ENCODE measurements at regions not wholly inside any gene's neighbourhood (a gene's known extent, or its start where the extent isn't known, plus 50 kb on each side); places are given as distances from the start of the nearest gene placed in this dataset.

DNA sequence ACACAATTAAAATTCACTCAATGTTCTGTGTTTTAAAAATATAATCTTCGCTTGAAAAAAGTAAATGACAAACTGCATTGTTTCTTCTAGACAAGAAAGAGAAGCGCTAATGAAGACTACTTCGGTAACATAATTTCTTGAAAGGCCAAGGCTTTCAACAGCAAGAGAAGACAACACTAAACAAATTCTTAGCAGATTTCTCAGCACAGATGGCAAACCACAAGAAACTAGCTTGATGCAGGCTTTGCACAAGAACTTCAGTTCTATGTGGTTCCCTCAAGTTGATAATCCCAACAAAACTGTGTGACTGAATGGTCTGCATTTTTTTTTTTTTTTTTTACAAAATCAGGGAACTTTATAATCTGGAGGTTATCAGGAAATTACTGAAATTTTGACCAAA lies 447.4 kb upstream of the NRSN1 start:
- Mint-ChIP-seq H3K9me3 (peaks cover 14% of the 10 kb centered on the region), H3K27me3 (ENCODE audit: low read depth) (no peaks in the 10 kb centered on the region), H3K36me3 (ENCODE audit: low read depth) (peaks cover 12% of the 10 kb centered on the region), H3K27ac (ENCODE audit: unreplicated experiment) (no peak overlapping the region), H3K4me3 (no peak overlapping the region), H3K4me1 (peaks cover 4% of the 10 kb centered on the region)
- DNase-seq (ENCODE audit: low read depth, low spot score): no peak
- TF ChIP-seq CTCF (conservative IDR thresholded peaks at IDR 0.05): no peak

- H3K4me3 Mint-ChIP-seq: no peak overlapping the region
- peaks cover 6% of the 10 kb centered on the region for H3K9me3 Mint-ChIP-seq
- no peak overlapping the region for H3K27ac Mint-ChIP-seq (ENCODE audit: unreplicated experiment)
- DNase-seq (ENCODE audit: low read depth, low spot score): no peak
- H3K4me1 Mint-ChIP-seq: peaks cover 4% of the 10 kb centered on the region
- no peak for TF ChIP-seq CTCF (conservative IDR thresholded peaks at IDR 0.05)
- no peaks in the 10 kb centered on the region for H3K36me3 Mint-ChIP-seq (ENCODE audit: low read depth)
- no peaks in the 10 kb centered on the region for H3K27me3 Mint-ChIP-seq (ENCODE audit: low read depth)
Observed at GRCh38 chr6:23681743-23682142, 444.3 kb upstream of the NRSN1 start.

DNA sequence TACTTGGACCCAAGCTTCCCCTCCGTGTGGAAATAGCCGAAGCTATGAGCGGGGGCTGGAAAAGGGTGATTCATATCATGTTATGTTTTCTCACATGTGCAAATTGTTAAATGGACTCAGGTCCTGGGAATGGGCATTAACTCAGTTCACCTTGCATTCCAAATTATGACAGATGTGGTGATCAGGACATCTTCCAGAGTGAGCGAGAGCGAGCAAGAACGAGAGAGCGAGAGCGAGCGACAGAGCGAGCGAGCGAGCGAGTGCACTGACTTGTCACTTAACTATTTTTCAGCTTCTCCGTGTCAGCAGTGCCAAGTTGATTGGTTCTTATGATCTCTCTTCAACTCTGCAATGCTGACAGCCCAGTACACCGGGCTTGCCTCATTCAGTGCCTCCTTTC lies 437.4 kb upstream of the NRSN1 start:
- TF ChIP-seq CTCF (conservative IDR thresholded peaks at IDR 0.05): no peak
- Mint-ChIP-seq H3K27me3 (ENCODE audit: low read depth) (no peaks in the 10 kb centered on the region), H3K9me3 (no peaks in the 10 kb centered on the region), H3K36me3 (ENCODE audit: low read depth) (no peaks in the 10 kb centered on the region), H3K4me3 (no peak overlapping the region), H3K4me1 (peaks cover 8% of the 10 kb centered on the region), H3K27ac (ENCODE audit: unreplicated experiment) (no peak overlapping the region)
- no peak for DNase-seq (ENCODE audit: low read depth, low spot score)

DNA sequence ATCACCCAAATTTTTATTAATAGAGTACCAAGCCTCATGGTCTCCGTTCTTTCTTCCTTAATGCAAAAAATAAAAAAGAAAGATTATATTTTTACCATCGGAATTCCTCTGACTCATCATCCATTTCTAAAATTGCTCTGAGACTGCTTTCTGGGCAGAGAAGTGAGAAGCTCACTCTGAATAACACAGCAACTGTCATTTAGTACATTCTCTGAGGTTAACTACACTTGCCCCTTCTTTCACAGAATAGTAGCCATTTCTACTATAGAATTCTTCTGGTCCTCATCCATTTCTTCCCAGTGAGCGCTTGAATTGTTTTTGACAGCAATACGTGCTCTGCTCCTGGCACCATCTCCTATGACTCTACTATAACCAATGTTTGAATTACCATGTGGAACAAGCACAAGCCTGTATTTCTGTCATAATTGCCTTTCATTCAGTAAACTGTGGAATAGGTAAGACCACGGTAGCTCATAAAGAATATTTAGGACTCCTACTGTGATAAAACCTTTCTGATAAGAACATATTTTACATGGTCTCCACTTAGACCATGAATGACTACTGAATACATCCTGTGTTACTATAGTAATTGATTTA lies 435.5 kb upstream of the NRSN1 start:
- H3K27ac Mint-ChIP-seq (ENCODE audit: unreplicated experiment): no peak overlapping the region
- H3K36me3 Mint-ChIP-seq (ENCODE audit: low read depth): no peaks in the 10 kb centered on the region
- TF ChIP-seq CTCF (conservative IDR thresholded peaks at IDR 0.05): no peak
- DNase-seq (ENCODE audit: low read depth, low spot score): no peak
- no peaks in the 10 kb centered on the region for H3K9me3 Mint-ChIP-seq
- no peaks in the 10 kb centered on the region for H3K27me3 Mint-ChIP-seq (ENCODE audit: low read depth)
- H3K4me1 Mint-ChIP-seq: peaks cover 8% of the 10 kb centered on the region
- H3K4me3 Mint-ChIP-seq: no peak overlapping the region

DNA sequence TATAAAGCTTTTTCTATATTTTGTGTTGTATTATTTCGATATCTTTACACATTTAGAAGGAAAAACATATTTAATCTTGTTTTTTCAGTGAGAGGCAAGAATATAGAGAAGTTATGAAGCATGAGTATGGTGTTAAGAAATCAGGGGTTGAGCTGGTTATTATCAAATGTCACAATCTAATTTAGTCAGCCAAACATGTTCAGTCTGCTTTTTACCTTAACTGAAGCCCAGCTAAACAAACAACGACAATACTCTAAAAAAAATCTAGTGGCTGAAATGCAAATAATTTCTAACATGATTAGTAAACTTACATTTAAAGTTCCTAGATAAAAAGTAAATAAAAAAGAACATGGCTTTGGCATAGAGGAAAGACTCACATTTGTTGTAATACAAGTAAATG lies 433.8 kb upstream of the NRSN1 start:
- Mint-ChIP-seq H3K36me3 (ENCODE audit: low read depth) (no peaks in the 10 kb centered on the region), H3K27me3 (ENCODE audit: low read depth) (no peaks in the 10 kb centered on the region), H3K4me3 (no peak overlapping the region), H3K4me1 (peaks cover 8% of the 10 kb centered on the region), H3K27ac (ENCODE audit: unreplicated experiment) (no peak overlapping the region), H3K9me3 (no peaks in the 10 kb centered on the region)
- no peak for TF ChIP-seq CTCF (conservative IDR thresholded peaks at IDR 0.05)
- no peak for DNase-seq (ENCODE audit: low read depth, low spot score)
